Endothelial cell of umbilical vein (primary cell): ENCODE measurements at regions not wholly inside any gene's neighbourhood (a gene's known extent, or its start where the extent isn't known, plus 50 kb on each side); places are given as distances from the start of the nearest gene placed in this dataset.
A peak's percentile ranks its signal among the peaks of the same experiment; 100 is the strongest.

Experiments
- BruUV-seq: library from RNA; stranded (reverse); fragments of 400-500 nt; replicated peaks from 2 replicates; lab custom pipeline; 2021; lab: Mats Ljungman, UMichigan
- CTCF ChIA-PET: fragments of 300-600, 350-600 bp; sonication (Branson Sonifier 250); formaldehyde crosslinking; loops from one replicate; lab custom pipeline; 2021; ENCODE audit warnings: antibody characterized with exemption, inconsistent platforms; lab: Charles Lee
- POLR2A ChIA-PET: fragments of 300-600, 350-600 bp; sonication (Branson Sonifier 250); formaldehyde crosslinking; loops from one replicate; lab custom pipeline; 2021; ENCODE audit warnings: antibody characterized with exemption, inconsistent platforms; lab: Charles Lee
- DNase-seq: peaks from one replicate; pipeline ENCODE4 v3.0.0-alpha.2; 2011; ENCODE audit warnings: low read depth, low spot score
- FAIRE-seq: peaks from 2 replicates; lab custom pipeline; 2011; peaks lifted over from hg19 to GRCh38; lab: Jason Lieb, UNC
- H2AFZ ChIP-seq: 2 replicates; pipeline ENCODE4 v1.6.0; 2012; ENCODE audit warnings: low read depth, low read length, control low read depth, inconsistent platforms
- H3K27ac ChIP-seq: 2 replicates; pipeline ENCODE4 v1.5.1; 2011; ENCODE audit warnings: low read depth, mild to moderate bottlenecking, control low read depth, low read length, moderate library complexity; ENCODE audit not compliant: insufficient read depth
- H3K27me3 ChIP-seq, 2 experiments: 2 replicates each; pipeline versions ENCODE4 v1.6.0 to v1.6.1; 2011; ENCODE audit warnings: low read length in 2 of 2, mixed read lengths in 1 of 2; ENCODE audit not compliant: control insufficient read depth in 2 of 2, insufficient read depth in 2 of 2
- H3K36me3 ChIP-seq, 2 experiments: 2 replicates in 1 of 2; 3 replicates in 1 of 2; pipeline ENCODE4 v1.5.1; 2011; ENCODE audit warnings: low read length in 2 of 2, mild to moderate bottlenecking in 1 of 2, moderate library complexity in 1 of 2; ENCODE audit not compliant: control insufficient read depth in 2 of 2, insufficient read depth in 2 of 2; ENCODE audit errors: extremely low read depth in 1 of 2
- H3K4me1 ChIP-seq: 3 replicates; pipeline ENCODE4 v1.5.1; 2011; ENCODE audit warnings: mild to moderate bottlenecking, low read length; ENCODE audit not compliant: control insufficient read depth, insufficient read depth; ENCODE audit errors: extremely low read depth
- H3K4me2 ChIP-seq: 2 replicates; pipeline ENCODE4 v1.6.1; 2011; ENCODE audit warnings: low read length, control low read depth, mixed read lengths; ENCODE audit not compliant: insufficient read depth
- H3K4me3 ChIP-seq, 3 experiments: fragments of 200-600 bp in 1 of 3; sonication (generic), shearing (Covaris generic) in 1 of 3; replicated peaks in 1 of 3; 2 replicates each; pipeline ENCODE4 v1.5.1; 2011 to 2016; ENCODE audit warnings: control low read depth in 3 of 3, low read length in 3 of 3, mild to moderate bottlenecking in 2 of 3, inconsistent platforms in 1 of 3, low read depth in 1 of 3, moderate library complexity in 1 of 3; ENCODE audit not compliant: insufficient read depth in 1 of 3
- H3K79me2 ChIP-seq: 2 replicates; pipeline ENCODE4 v1.6.0; 2012; ENCODE audit warnings: low read length, inconsistent platforms; ENCODE audit not compliant: control insufficient read depth, insufficient read depth
- H3K9ac ChIP-seq: replicated peaks from 2 replicates; pipeline ENCODE3; 2011; ENCODE audit warnings: low read length, control low read depth; ENCODE audit not compliant: insufficient read depth; ENCODE audit errors: extremely low read depth
- H3K9me1 ChIP-seq: replicated peaks from 3 replicates; pipeline ENCODE4 v1.6.0; 2011; ENCODE audit warnings: mild to moderate bottlenecking, low read length; ENCODE audit not compliant: control insufficient read depth, insufficient read depth; ENCODE audit errors: extremely low read depth
- H3K9me3 ChIP-seq: replicated peaks from 2 replicates; pipeline ENCODE4 v1.5.1; 2012; ENCODE audit warnings: low read length, inconsistent platforms; ENCODE audit not compliant: control insufficient read depth, insufficient read depth
- H4K20me1 ChIP-seq: replicated peaks from 2 replicates; pipeline ENCODE3; 2011; ENCODE audit warnings: mild to moderate bottlenecking, low read length; ENCODE audit not compliant: control insufficient read depth, insufficient read depth; ENCODE audit errors: extremely low read depth
- CTCF ChIP-seq, 2 donors: IDR thresholded peaks; 1 replicate in 1 of 2; 2 replicates in 1 of 2; pipeline ENCODE4 v1.5.1; 2011; ENCODE audit warnings: low read length in 2 of 2, mild to moderate bottlenecking in 2 of 2, moderate library complexity in 2 of 2, control low read depth in 1 of 2, inconsistent platforms in 1 of 2, low read depth in 1 of 2; ENCODE audit not compliant: insufficient read depth in 1 of 2; ENCODE audit errors: extremely low read depth in 1 of 2
- FOS ChIP-seq: IDR thresholded peaks from 2 replicates; pipeline ENCODE4 v1.6.1; 2011; ENCODE audit warnings: mild to moderate bottlenecking, low read length, moderate library complexity, borderline replicate concordance; ENCODE audit not compliant: insufficient read depth
- GATA2 ChIP-seq: IDR thresholded peaks from 2 replicates; pipeline ENCODE4 v1.7.0; 2011; ENCODE audit warnings: low read depth, mild to moderate bottlenecking, moderate library complexity, mixed read lengths, low read length; ENCODE audit not compliant: insufficient read length, insufficient read depth
- JUN ChIP-seq: IDR thresholded peaks from 2 replicates; pipeline ENCODE4 v1.6.1; 2011; ENCODE audit warnings: borderline replicate concordance, low read depth; ENCODE audit not compliant: insufficient read length, insufficient read depth
- MAX ChIP-seq: IDR thresholded peaks from 2 replicates; pipeline ENCODE4 v1.6.1; 2011; ENCODE audit not compliant: insufficient read depth, insufficient read length
- MYC ChIP-seq: IDR thresholded peaks from one replicate; pipeline ENCODE4 v1.6.1; 2011; ENCODE audit warnings: mild to moderate bottlenecking, low read depth, low read length
- POLR2A ChIP-seq: IDR thresholded peaks from 2 replicates; pipeline ENCODE4 v1.6.1; 2012; ENCODE audit warnings: low read depth, mild to moderate bottlenecking, control low read depth, low read length
- dilution Hi-C: fragments of 300-500 bp; cut with MboI; formaldehyde crosslinking; loops from one replicate; pipeline ENCODE4 v1.15.0; 2019; ENCODE audit warnings: low sequenced_read_pairs; ENCODE audit not compliant: extremely low pct_ligation_motif_present
- intact Hi-C: fragments of 100-400 bp; cut with micrococcal nuclease; formaldehyde crosslinking; loops from one replicate; pipeline ENCODE4 v1.10.0; 2022

DNA sequence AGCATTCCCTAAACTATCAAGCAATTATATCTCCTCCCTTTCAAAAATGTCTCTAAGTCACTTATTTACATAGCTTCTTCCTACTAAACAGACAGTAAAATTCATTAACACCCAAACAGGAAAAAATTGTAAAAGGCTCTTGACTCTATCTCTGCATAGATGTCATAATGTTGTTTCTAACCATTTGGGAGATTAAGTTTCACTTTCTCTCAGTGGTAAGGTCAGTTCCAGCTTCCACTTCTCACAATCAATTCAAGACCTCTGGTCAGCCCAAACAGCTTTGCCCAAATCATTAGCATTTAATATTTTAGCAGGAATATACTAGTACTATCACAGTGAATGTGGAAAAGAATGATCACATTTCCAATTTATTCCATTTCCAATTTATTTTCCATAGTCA, 374.3 kb upstream of the MC4R start:
- ChIA-PET POLR2A (no interaction called here), CTCF (interaction anchor here (0.9 to 1.7 kb wide), 6 partner anchors 13 to 65 kb away, joined by 3 to 5 read pairs (median 4); no protein-coding TSS in a partner anchor)
- Histone ChIP-seq H3K4me3 (no peak overlapping the region), H4K20me1 (no peaks in the 10 kb centered on the region), H3K9me1 (no peaks in the 10 kb centered on the region), H3K27ac (no peak overlapping the region), H3K4me1 (peaks cover 7% of the 10 kb centered on the region), H2AFZ (no peak overlapping the region), H3K9ac (no peak overlapping the region), H3K36me3 (no peaks in the 10 kb centered on the region), H3K79me2 (no peaks in the 10 kb centered on the region), H3K4me2 (no peak overlapping the region), H3K27me3 (no peaks in the 10 kb centered on the region), H3K9me3 (no peaks in the 10 kb centered on the region)
- dilution Hi-C loops = no loop called here
- intact Hi-C loops = no loop called here
- TF ChIP-seq MAX (no peak), FOS (no peak)
- no TSS peak for BruUV-seq
- FAIRE-seq = no peak
- DNase-seq = no peak

DNA sequence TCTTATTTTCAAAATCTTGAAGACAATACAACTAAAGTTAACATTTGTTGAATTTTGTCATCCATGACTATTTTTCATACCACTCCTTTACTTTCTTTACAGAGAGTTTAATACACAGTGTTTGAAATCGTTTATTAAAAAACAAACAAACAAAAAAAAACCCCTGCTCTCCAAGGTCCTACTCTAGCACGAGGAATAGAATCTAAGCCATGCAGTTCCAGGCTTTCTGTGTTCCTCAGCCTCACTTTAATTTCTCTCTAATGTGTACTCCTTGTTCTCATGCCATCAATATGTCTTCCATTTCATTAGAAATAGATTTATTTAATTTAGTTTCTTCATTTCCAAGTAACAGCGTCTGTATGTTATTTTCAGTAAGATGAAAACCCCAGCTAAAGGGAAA, 381.2 kb upstream of the MC4R start:
- Histone ChIP-seq H3K79me2 (no peaks in the 10 kb centered on the region), H4K20me1 (no peaks in the 10 kb centered on the region), H3K36me3 (no peaks in the 10 kb centered on the region), H3K9me1 (no peaks in the 10 kb centered on the region), H3K27me3 (no peaks in the 10 kb centered on the region), H2AFZ (no peak overlapping the region), H3K4me3 (no peak overlapping the region), H3K4me1 (peaks cover 23% of the 10 kb centered on the region), H3K9me3 (no peaks in the 10 kb centered on the region), H3K27ac (no peak overlapping the region), H3K4me2 (peak overlapping the region; percentile 67), H3K9ac (no peak overlapping the region)
- ChIA-PET CTCF (interaction anchor here (0.8 to 1.5 kb wide), 5 partner anchors 11 to 749 kb away, joined by 3 to 6 read pairs (median 6); no protein-coding TSS in a partner anchor), POLR2A (no interaction called here)
- no peak for FAIRE-seq
- TF ChIP-seq GATA2 (no peak), FOS (no peak), MYC (no peak), CTCF (IDR thresholded peaks at IDR 0.05; ENCODE audit: extremely low read depth in 1 of 2, insufficient read depth in 1 of 2, low read depth in 1 of 2, low read length in 2 of 2) (no peak), POLR2A (no peak), MAX (no peak), JUN (no peak)
- intact Hi-C loops (loop anchor here (1.0 to 5.0 kb wide), 3 partner anchors 60 to 225 kb away; no protein-coding TSS in a partner anchor), dilution Hi-C loops (no loop called here)
- BruUV-seq = no TSS peak
- DNase-seq = peak; percentile 28
